ENCODE measurements at regions not wholly inside any gene's neighbourhood (a gene's known extent, or its start where the extent isn't known, plus 50 kb on each side); places are given as distances from the start of the nearest gene placed in this dataset.
"Not testable (repeated sequence)": the region's sequence is repeated elsewhere in the genome, so short reads cannot be mapped to it uniquely, and the experiment has no call there.

GRCh38 chr7:63867127-63867526 is 131.5 kb upstream of the ZNF722 start (continued):
- TF ChIP-seq, protein P1, sequence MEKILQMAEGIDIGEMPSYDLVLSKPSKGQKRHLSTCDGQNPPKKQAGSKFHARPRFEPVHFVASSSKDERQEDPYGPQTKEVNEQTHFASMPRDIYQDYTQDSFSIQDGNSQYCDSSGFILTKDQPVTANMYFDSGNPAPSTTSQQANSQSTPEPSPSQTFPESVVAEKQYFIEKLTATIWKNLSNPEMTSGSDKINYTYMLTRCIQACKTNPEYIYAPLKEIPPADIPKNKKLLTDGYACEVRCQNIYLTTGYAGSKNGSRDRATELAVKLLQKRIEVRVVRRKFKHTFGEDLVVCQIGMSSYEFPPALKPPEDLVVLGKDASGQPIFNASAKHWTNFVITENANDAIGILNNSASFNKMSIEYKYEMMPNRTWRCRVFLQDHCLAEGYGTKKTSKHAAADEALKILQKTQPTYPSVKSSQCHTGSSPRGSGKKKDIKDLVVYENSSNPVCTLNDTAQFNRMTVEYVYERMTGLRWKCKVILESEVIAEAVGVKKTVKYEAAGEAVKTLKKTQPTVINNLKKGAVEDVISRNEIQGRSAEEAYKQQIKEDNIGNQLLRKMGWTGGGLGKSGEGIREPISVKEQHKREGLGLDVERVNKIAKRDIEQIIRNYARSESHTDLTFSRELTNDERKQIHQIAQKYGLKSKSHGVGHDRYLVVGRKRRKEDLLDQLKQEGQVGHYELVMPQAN (conservative IDR thresholded peaks at IDR 0.05), result no peak
- TF ChIP-seq KDM1A (IDR thresholded peaks at IDR 0.05; ENCODE audit: borderline replicate concordance) (no peak), ZBED1 (IDR thresholded peaks at IDR 0.05; ENCODE audit: borderline replicate concordance) (no peak), YY1 (IDR thresholded peaks at IDR 0.05; ENCODE audit: low read depth, low read length) (no peak)
- TF ChIP-seq, protein P2, sequence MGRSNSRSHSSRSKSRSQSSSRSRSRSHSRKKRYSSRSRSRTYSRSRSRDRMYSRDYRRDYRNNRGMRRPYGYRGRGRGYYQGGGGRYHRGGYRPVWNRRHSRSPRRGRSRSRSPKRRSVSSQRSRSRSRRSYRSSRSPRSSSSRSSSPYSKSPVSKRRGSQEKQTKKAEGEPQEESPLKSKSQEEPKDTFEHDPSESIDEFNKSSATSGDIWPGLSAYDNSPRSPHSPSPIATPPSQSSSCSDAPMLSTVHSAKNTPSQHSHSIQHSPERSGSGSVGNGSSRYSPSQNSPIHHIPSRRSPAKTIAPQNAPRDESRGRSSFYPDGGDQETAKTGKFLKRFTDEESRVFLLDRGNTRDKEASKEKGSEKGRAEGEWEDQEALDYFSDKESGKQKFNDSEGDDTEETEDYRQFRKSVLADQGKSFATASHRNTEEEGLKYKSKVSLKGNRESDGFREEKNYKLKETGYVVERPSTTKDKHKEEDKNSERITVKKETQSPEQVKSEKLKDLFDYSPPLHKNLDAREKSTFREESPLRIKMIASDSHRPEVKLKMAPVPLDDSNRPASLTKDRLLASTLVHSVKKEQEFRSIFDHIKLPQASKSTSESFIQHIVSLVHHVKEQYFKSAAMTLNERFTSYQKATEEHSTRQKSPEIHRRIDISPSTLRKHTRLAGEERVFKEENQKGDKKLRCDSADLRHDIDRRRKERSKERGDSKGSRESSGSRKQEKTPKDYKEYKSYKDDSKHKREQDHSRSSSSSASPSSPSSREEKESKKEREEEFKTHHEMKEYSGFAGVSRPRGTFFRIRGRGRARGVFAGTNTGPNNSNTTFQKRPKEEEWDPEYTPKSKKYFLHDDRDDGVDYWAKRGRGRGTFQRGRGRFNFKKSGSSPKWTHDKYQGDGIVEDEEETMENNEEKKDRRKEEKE (IDR thresholded peaks at IDR 0.05), result no peak

- H2AFZ ChIP-seq (ENCODE audit: control insufficient read depth, low read depth, low read length); H4K20me1 ChIP-seq (ENCODE audit: control insufficient read depth, insufficient read depth); intact Hi-C loops (cut with micrococcal nuclease; ENCODE audit: unreplicated experiment); H3K9me3 ChIP-seq (replicated peaks; ENCODE audit: control insufficient read depth, insufficient read depth, low read length); in situ Hi-C loops (cut with MboI); BruUV-seq (replicated peaks); H3K4me3 ChIP-seq; ATAC-seq; POLR2A ChIA-PET; H3K36me3 ChIP-seq (ENCODE audit: control insufficient read depth in 2 of 2, insufficient read depth in 2 of 2, low read length in 1 of 2); SMC1A ChIA-PET (ENCODE audit: uncharacterized antibody, unreplicated experiment); H3K79me2 ChIP-seq (ENCODE audit: control insufficient read depth, insufficient read depth, low read length); H3K9ac ChIP-seq (ENCODE audit: control insufficient read depth, insufficient read depth, low read length); H3K4me2 ChIP-seq (ENCODE audit: control insufficient read depth, insufficient read depth); DNase-seq (ENCODE audit: low read depth, low spot score); CTCF ChIA-PET; H3K4me1 ChIP-seq (ENCODE audit: control insufficient read depth, insufficient read depth, low read length); RAD21 ChIA-PET (ENCODE audit: unreplicated experiment); FAIRE-seq; H3K27me3 ChIP-seq (replicated peaks in 1 of 2; ENCODE audit: control insufficient read depth in 2 of 2, insufficient read depth in 2 of 2, low read length in 1 of 2); H3K27ac ChIP-seq (ENCODE audit: control insufficient read depth, insufficient read depth): not testable (repeated sequence)
- whole genome bisulfite sequencing (ENCODE audit: insufficient coverage, insufficient replicate concordance, low lambda C conversion rate, missing lambda C conversion rate), result 80% methylated on average over 8 of the region's 30 CpGs
Observed at GRCh38 chr7:63874242-63874641, 124.4 kb upstream of the ZNF722 start.

Data from GM12878 (cell line).